IMR-90 (cell line): ENCODE measurements at regions not wholly inside any gene's neighbourhood (a gene's known extent, or its start where the extent isn't known, plus 50 kb on each side); places are given as distances from the start of the nearest gene placed in this dataset.
"Not testable (repeated sequence)": the region's sequence is repeated elsewhere in the genome, so short reads cannot be mapped to it uniquely, and the experiment has no call there.

Source experiments
- ATAC-seq: fragments of 200-7000 bp; cut with Tn5 transposase; 2 replicates; pipeline ENCODE4 v1.9.1; 2020; ENCODE audit warnings: low read depth, mild to moderate bottlenecking, moderate library complexity
- BruUV-seq: library from RNA; stranded (reverse); fragments of 400-500 nt; replicated peaks from 2 replicates; lab custom pipeline; 2021; lab: Mats Ljungman, UMichigan
- CTCF ChIA-PET: fragments of 300-600 bp; formaldehyde crosslinking; extraction: SDS; loops from one replicate; lab custom pipeline; 2021; ENCODE audit warnings: antibody characterized with exemption; lab: Yijun Ruan, JAX
- POLR2A ChIA-PET: fragments of 300-600 bp; sonication (Branson Sonifier 250); formaldehyde crosslinking; loops from one replicate; lab custom pipeline; 2022; ENCODE audit warnings: antibody characterized with exemption; ENCODE audit not compliant: unreplicated experiment; lab: Charles Lee
- DNase-seq: peaks from one replicate; pipeline ENCODE4 v3.0.0; 2013
- H2AFZ ChIP-seq: replicated peaks from 2 replicates; pipeline ENCODE3; 2013; ENCODE audit warnings: low read length, mild to moderate bottlenecking; ENCODE audit not compliant: poor library complexity
- H2AK5ac ChIP-seq: 2 replicates; pipeline ENCODE4 v1.6.1; 2013; ENCODE audit warnings: low read depth, low read length, inconsistent platforms
- H2AK9ac ChIP-seq: replicated peaks from 2 replicates; pipeline ENCODE3; 2013; ENCODE audit warnings: mild to moderate bottlenecking, low read depth, low read length, moderate library complexity; ENCODE audit not compliant: poor library complexity
- H2BK120ac ChIP-seq: 2 replicates; pipeline ENCODE4 v1.6.1; 2013; ENCODE audit warnings: low read depth, low read length, inconsistent platforms
- H2BK15ac ChIP-seq: 3 replicates; pipeline ENCODE4 v1.6.1; 2013; ENCODE audit warnings: low read depth, low read length, inconsistent platforms
- H2BK20ac ChIP-seq: 2 replicates; pipeline ENCODE4 v1.6.1; 2013; ENCODE audit warnings: low read depth, mild to moderate bottlenecking, inconsistent platforms, low read length, moderate library complexity
- H2BK5ac ChIP-seq: 2 replicates; pipeline ENCODE4 v1.6.1; 2013; ENCODE audit warnings: mild to moderate bottlenecking, low read depth, low read length, inconsistent platforms; ENCODE audit not compliant: poor library complexity, severe bottlenecking
- H3K14ac ChIP-seq: replicated peaks from 2 replicates; pipeline ENCODE4 v1.6.1; 2013; ENCODE audit warnings: low read depth, low read length, inconsistent platforms
- H3K18ac ChIP-seq: 2 replicates; pipeline ENCODE4 v1.6.1; 2013; ENCODE audit warnings: low read depth, low read length, control low read depth
- H3K23ac ChIP-seq: 2 replicates; pipeline ENCODE4 v1.6.1; 2013; ENCODE audit warnings: low read depth, low read length, inconsistent platforms
- H3K27ac ChIP-seq: 2 replicates; pipeline ENCODE4 v1.5.1; 2013; ENCODE audit warnings: mild to moderate bottlenecking, control low read depth, low read length; ENCODE audit not compliant: insufficient read depth
- H3K27me3 ChIP-seq: 2 replicates; pipeline ENCODE4 v1.6.1; 2013; ENCODE audit warnings: low read length; ENCODE audit not compliant: control insufficient read depth, insufficient read depth
- H3K36me3 ChIP-seq: 2 replicates; pipeline ENCODE4 v1.6.1; 2013; ENCODE audit warnings: low read length, mixed read lengths; ENCODE audit not compliant: control insufficient read depth, insufficient read depth
- H3K4ac ChIP-seq: 2 replicates; pipeline ENCODE4 v1.6.1; 2013; ENCODE audit warnings: low read depth, low read length, inconsistent platforms
- H3K4me1 ChIP-seq: 2 replicates; pipeline ENCODE4 v1.6.1; 2013; ENCODE audit warnings: low read length, mixed read lengths; ENCODE audit not compliant: control insufficient read depth, insufficient read depth
- H3K4me2 ChIP-seq: 2 replicates; pipeline ENCODE4 v1.6.1; 2013; ENCODE audit warnings: low read depth, mild to moderate bottlenecking, control low read depth, low read length, moderate library complexity
- H3K4me3 ChIP-seq: 2 replicates; pipeline ENCODE4 v1.5.1; 2013; ENCODE audit warnings: low read depth, mild to moderate bottlenecking, control low read depth, low read length, moderate library complexity; ENCODE audit not compliant: insufficient read depth
- H3K56ac ChIP-seq: 2 replicates; pipeline ENCODE4 v1.6.1; 2013; ENCODE audit warnings: low read length, inconsistent platforms; ENCODE audit not compliant: insufficient read depth; ENCODE audit errors: extremely low read depth
- H3K79me1 ChIP-seq, 2 experiments: 2 replicates each; pipeline ENCODE4 v1.6.1; 2013; ENCODE audit warnings: low read length in 2 of 2, inconsistent platforms in 1 of 2, low read depth in 1 of 2
- H3K9ac ChIP-seq: 2 replicates; pipeline ENCODE4 v1.6.1; 2013; ENCODE audit warnings: low read depth, low read length, control low read depth
- H3K9me1 ChIP-seq: 2 replicates; pipeline ENCODE4 v1.6.1; 2013; ENCODE audit warnings: low read length, inconsistent platforms; ENCODE audit not compliant: insufficient read depth
- H3K9me3 ChIP-seq: 2 replicates; pipeline ENCODE4 v1.6.1; 2013; ENCODE audit warnings: low read length; ENCODE audit not compliant: control insufficient read depth, insufficient read depth
- H4K20me1 ChIP-seq: 2 replicates; pipeline ENCODE4 v1.6.1; 2013; ENCODE audit warnings: low read length, inconsistent platforms; ENCODE audit not compliant: insufficient read depth
- H4K5ac ChIP-seq: 2 replicates; pipeline ENCODE4 v1.6.1; 2013; ENCODE audit warnings: mild to moderate bottlenecking, low read depth, low read length, control low read depth
- H4K8ac ChIP-seq, 2 experiments: 2 replicates each; pipeline ENCODE4 v1.6.1; 2013; ENCODE audit warnings: low read depth in 2 of 2, low read length in 2 of 2, control low read depth in 1 of 2, inconsistent platforms in 1 of 2
- H4K91ac ChIP-seq: 2 replicates; pipeline ENCODE4 v1.6.1; 2013; ENCODE audit warnings: low read depth, low read length, inconsistent platforms; ENCODE audit not compliant: insufficient read depth
- CHD1 ChIP-seq: IDR thresholded peaks from 2 replicates; pipeline ENCODE4 v1.6.1; 2012; ENCODE audit warnings: low read depth, low read length, improper control_type of control experiment
- MAFK ChIP-seq: IDR thresholded peaks from 2 replicates; pipeline ENCODE4 v1.6.1; 2012; ENCODE audit warnings: low read depth, low read length, improper control_type of control experiment
- MAZ ChIP-seq: IDR thresholded peaks from 2 replicates; pipeline ENCODE4 v1.6.1; 2012; ENCODE audit warnings: low read depth, mild to moderate bottlenecking, low read length, improper control_type of control experiment, moderate library complexity, borderline replicate concordance
- MXI1 ChIP-seq: IDR thresholded peaks from 2 replicates; pipeline ENCODE4 v1.6.1; 2012; ENCODE audit warnings: low read depth, mild to moderate bottlenecking, low read length, moderate library complexity, borderline replicate concordance
- NFE2L2 ChIP-seq: fragments of 150-350 bp; IDR thresholded peaks from 2 replicates; pipeline ENCODE4 v1.6.1; 2016; ENCODE audit warnings: low read depth, mild to moderate bottlenecking, low read length
- POLR2A ChIP-seq: IDR thresholded peaks from 2 replicates; pipeline ENCODE4 v1.6.1; 2012; ENCODE audit warnings: mild to moderate bottlenecking, low read depth, low read length
- RFX5 ChIP-seq: IDR thresholded peaks from 2 replicates; pipeline ENCODE4 v1.8.0; 2012; ENCODE audit warnings: low read depth, mild to moderate bottlenecking, low read length, moderate library complexity
- SMC3 ChIP-seq: fragments of 150-350 bp; IDR thresholded peaks from 2 replicates; pipeline ENCODE4 v1.6.1; 2016; ENCODE audit warnings: low read depth, mild to moderate bottlenecking, antibody characterized with exemption, low read length, moderate library complexity
- WGBS, 2 experiments: methylation state at CpG; one replicate each; pipeline versions ENCODE4 v1.1.5 to v1.1.7; 2013; ENCODE audit warnings: missing lambda C conversion rate in 2 of 2; ENCODE audit not compliant: insufficient read length in 1 of 2; ENCODE audit errors: extremely low coverage in 2 of 2; 5-methylcytosine and 5-hydroxymethylcytosine counted together
- dilution Hi-C: fragments of 300-500 bp; cut with HindIII; formaldehyde crosslinking; loops from one replicate; pipeline ENCODE4 v1.14.3; 2018; ENCODE audit warnings: low sequenced_read_pairs; ENCODE audit not compliant: unreplicated experiment
- in situ Hi-C: fragments of 300-500 bp; cut with MboI; formaldehyde crosslinking; loops from 3 replicates; pipeline ENCODE4 v1.14.3; 2019; ENCODE audit warnings: low sequenced_read_pairs, inconsistent platforms, mixed read lengths
- intact Hi-C: fragments of 100-400 bp; cut with micrococcal nuclease; formaldehyde crosslinking; loops from 2 replicates; pipeline ENCODE4 v1.10.0; 2022
- TF ChIP-seq, protein P1 (sequence below): conservative IDR thresholded peaks from 2 replicates; pipeline ENCODE4 v1.5.1; 2012; ENCODE audit warnings: mild to moderate bottlenecking, low read depth, low read length, improper control_type of control experiment

DNA sequence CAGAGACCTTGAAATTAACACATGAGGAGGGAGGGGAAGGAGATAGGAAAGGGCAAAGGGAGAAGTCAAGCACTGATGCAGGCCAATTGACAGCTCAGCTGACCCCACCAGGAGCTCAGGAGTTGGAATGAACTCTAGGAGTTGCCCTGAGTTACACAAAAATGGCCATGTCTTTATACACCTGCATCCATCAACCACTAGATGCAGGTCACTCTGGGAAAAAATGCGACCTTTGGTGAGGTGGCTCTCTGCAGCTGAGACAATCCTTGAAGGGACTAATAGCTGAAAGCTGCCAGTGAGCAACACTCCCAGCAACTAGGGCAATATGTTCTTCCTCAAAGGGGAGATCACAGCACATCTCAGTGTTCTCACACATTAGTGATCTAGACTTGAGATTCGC is 222.8 kb downstream of the RBM26 start:
- no peak overlapping the region for H3K4ac ChIP-seq
- TF ChIP-seq SMC3 (no peak), MAFK (no peak), MXI1 (no peak), NFE2L2 (no peak), CHD1 (no peak), RFX5 (no peak), MAZ (no peak), POLR2A (no peak)
- TF ChIP-seq, protein P1, sequence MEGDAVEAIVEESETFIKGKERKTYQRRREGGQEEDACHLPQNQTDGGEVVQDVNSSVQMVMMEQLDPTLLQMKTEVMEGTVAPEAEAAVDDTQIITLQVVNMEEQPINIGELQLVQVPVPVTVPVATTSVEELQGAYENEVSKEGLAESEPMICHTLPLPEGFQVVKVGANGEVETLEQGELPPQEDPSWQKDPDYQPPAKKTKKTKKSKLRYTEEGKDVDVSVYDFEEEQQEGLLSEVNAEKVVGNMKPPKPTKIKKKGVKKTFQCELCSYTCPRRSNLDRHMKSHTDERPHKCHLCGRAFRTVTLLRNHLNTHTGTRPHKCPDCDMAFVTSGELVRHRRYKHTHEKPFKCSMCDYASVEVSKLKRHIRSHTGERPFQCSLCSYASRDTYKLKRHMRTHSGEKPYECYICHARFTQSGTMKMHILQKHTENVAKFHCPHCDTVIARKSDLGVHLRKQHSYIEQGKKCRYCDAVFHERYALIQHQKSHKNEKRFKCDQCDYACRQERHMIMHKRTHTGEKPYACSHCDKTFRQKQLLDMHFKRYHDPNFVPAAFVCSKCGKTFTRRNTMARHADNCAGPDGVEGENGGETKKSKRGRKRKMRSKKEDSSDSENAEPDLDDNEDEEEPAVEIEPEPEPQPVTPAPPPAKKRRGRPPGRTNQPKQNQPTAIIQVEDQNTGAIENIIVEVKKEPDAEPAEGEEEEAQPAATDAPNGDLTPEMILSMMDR = no peak
- ATAC-seq (no peak), DNase-seq (no peak)
- ChIA-PET CTCF (no interaction called here), POLR2A (no interaction called here)
- dilution Hi-C loops = no loop called here
- intact Hi-C loops = no loop called here
- no peaks in the 10 kb centered on the region for H3K27me3 ChIP-seq
- H4K91ac ChIP-seq = no peak overlapping the region
- no peaks in the 10 kb centered on the region for H3K36me3 ChIP-seq
- no peaks in the 10 kb centered on the region for H3K4me1 ChIP-seq
- no peak overlapping the region for H4K8ac ChIP-seq
- H2BK15ac ChIP-seq = no peak overlapping the region
- H3K9ac ChIP-seq = no peak overlapping the region
- H3K27ac ChIP-seq = no peak overlapping the region
- 63% methylated on average over 1 of the region's 2 CpGs; no CpG with 5 or more reads in 1 of the 2 experiments for WGBS, 2 experiments
- no peak overlapping the region for H2AFZ ChIP-seq
- H4K20me1 ChIP-seq = no peaks in the 10 kb centered on the region
- no peak overlapping the region for H2BK120ac ChIP-seq
- H3K9me3 ChIP-seq = no peaks in the 10 kb centered on the region
- no peak overlapping the region for H2BK5ac ChIP-seq
- H3K23ac ChIP-seq = no peak overlapping the region
- no peak overlapping the region for H2AK5ac ChIP-seq
- no TSS peak for BruUV-seq
- no peak overlapping the region for H3K14ac ChIP-seq
- in situ Hi-C loops = no loop called here
- H2AK9ac ChIP-seq = no peak overlapping the region
- no peak overlapping the region for H3K18ac ChIP-seq
- no peak overlapping the region for H3K56ac ChIP-seq
- H3K9me1 ChIP-seq = no peaks in the 10 kb centered on the region
- no peak overlapping the region for H3K4me3 ChIP-seq
- no peak overlapping the region for H2BK20ac ChIP-seq
- no peaks in the 10 kb centered on the region for H3K79me1 ChIP-seq
- no peak overlapping the region for H3K4me2 ChIP-seq
- no peak overlapping the region for H4K5ac ChIP-seq

DNA sequence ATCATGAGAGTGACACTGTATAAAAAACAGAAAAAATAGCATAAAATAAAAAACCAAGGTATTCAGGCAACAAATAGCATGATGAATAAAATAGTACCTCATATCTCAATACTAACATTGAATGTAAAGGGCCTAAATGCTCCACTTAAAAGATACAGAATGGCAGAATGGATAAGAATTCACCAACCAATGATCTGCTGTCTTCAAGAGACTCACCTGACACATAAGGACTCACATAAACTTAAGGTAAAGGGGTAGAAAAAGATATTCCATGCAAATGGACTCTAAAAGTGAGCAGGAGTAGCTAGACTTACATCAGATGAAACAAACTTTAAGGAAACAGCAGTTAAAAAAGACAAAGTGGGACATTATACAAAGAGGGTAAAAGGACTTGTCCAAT is 232.4 kb downstream of the RBM26 start:
- H3K14ac ChIP-seq, H3K4me1 ChIP-seq, dilution Hi-C loops, H3K36me3 ChIP-seq, H3K27me3 ChIP-seq, in situ Hi-C loops, CTCF ChIA-PET, H2BK20ac ChIP-seq, H3K4me2 ChIP-seq, H3K9me3 ChIP-seq, H4K20me1 ChIP-seq, H2AFZ ChIP-seq, H4K91ac ChIP-seq, ATAC-seq, H2AK9ac ChIP-seq, H3K23ac ChIP-seq, H3K9ac ChIP-seq, H3K79me1 ChIP-seq, H3K18ac ChIP-seq, DNase-seq, intact Hi-C loops, BruUV-seq, H3K9me1 ChIP-seq, H3K56ac ChIP-seq, H2BK120ac ChIP-seq, H3K4me3 ChIP-seq, H2AK5ac ChIP-seq, H3K4ac ChIP-seq, POLR2A ChIA-PET, H4K8ac ChIP-seq, H4K5ac ChIP-seq, H2BK5ac ChIP-seq, H2BK15ac ChIP-seq, H3K27ac ChIP-seq: not testable (repeated sequence)
